Adrenal gland (tissue), 5 donors: ENCODE measurements at regions not wholly inside any gene's neighbourhood (a gene's known extent, or its start where the extent isn't known, plus 50 kb on each side); places are given as distances from the start of the nearest gene placed in this dataset.

Source experiments
- CTCF ChIP-seq, 6 experiments: fragments of 450-650 bp in 4 of 6; fragments of 200-600 bp in 2 of 6; sonication (generic) in 1 of 6; IDR thresholded peaks; 1 replicate in 5 of 6; 2 replicates in 1 of 6; pipeline versions ENCODE4 v1.5.1 to v1.8.0; 2016 to 2021; ENCODE audit warnings: antibody characterized with exemption in 6 of 6, mild to moderate bottlenecking in 2 of 6, moderate library complexity in 1 of 6
- POLR2A ChIP-seq, 2 donors: fragments of 450-650 bp; IDR thresholded peaks; one replicate each; pipeline ENCODE4 v1.6.1; 2017; ENCODE audit warnings: antibody characterized with exemption in 2 of 2, mild to moderate bottlenecking in 2 of 2, moderate library complexity in 1 of 2
- donor health status: DM: no; HTN: no; CAD: no.

GRCh38 chr6:18985061-18985460 lies 597.9 kb downstream of the RNF144B start:
- TF ChIP-seq POLR2A (IDR thresholded peaks at IDR 0.05) = no peak
- TF ChIP-seq CTCF (IDR thresholded peaks at IDR 0.05) = no peak
